ENCODE measurements at regions not wholly inside any gene's neighbourhood (a gene's known extent, or its start where the extent isn't known, plus 50 kb on each side); places are given as distances from the start of the nearest gene placed in this dataset.

GRCh38 chr5:93870649-93871048 lies 129.2 kb upstream of the POU5F2 start:
- TF ChIP-seq CTCF (IDR thresholded peaks at IDR 0.05): no peak
- TF ChIP-seq POLR2A (IDR thresholded peaks at IDR 0.05): no peak

Data from lower leg skin (tissue), 3 donors.